ENCODE measurements at regions not wholly inside any gene's neighbourhood (a gene's known extent, or its start where the extent isn't known, plus 50 kb on each side); places are given as distances from the start of the nearest gene placed in this dataset.
A peak's percentile ranks its signal among the peaks of the same experiment; 100 is the strongest.
"Not testable (repeated sequence)": the region's sequence is repeated elsewhere in the genome, so short reads cannot be mapped to it uniquely, and the experiment has no call there.

DNA sequence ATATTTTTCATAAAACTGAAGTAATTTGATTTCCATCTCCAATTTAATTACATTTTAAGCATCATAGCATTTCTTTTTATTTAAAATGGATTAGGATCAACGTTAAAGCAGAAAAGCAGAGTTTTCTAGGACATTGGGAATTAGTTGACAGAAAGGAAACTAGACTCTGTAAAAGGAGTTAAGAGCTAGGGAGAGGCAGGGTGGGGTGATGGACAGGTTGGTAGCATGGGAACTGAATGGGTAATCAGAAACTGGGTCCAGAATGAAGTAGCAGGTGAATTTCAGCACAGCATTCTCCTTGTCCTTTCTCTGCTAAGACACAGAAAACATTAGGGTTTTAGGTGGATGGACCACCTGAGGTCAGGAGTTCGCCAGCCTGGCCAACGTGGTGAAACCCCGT lies 97.6 kb downstream of the ANAPC4 start:
- no peak for DNase-seq (ENCODE audit: low spot score)

DNA sequence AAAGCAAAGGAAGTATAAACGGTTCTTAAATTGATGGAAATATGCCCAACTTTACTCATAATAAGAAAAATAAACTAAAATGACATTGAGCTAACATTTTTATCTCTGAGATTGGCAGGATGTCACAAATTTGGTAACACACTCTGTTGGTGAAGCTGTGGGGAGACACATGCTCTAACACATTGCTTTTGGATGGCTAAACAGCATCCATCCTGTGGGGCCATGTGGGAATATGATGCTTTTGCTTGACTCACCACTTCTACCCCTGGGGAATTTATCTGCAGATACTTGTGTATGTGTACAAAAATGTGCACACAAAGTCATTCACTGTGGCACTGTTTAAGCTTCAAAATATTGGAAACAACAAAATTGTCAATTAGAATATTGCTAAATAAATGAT lies 100.2 kb downstream of the ANAPC4 start:
- no peak for DNase-seq (ENCODE audit: low spot score)

DNA sequence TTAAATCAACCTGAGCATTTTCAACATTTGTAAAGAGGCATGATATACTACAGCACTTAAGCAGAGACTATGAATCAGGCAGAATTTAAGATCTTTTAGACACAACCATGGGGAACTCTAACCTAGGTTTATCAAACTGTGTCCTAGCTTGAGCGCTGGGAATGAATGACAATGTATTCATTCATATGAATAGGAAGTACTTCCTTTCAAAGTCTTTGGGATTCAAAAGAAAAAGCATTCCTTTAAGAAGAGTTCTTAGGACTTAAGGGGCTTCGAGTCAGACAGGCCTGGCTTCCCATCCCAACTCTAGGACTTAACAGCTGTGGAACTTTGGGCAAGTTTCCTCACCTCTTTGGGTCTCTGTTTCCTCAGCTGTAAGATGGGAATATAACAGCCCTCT lies 104.6 kb downstream of the ANAPC4 start:
- DNase-seq (ENCODE audit: low spot score), result no peak

DNA sequence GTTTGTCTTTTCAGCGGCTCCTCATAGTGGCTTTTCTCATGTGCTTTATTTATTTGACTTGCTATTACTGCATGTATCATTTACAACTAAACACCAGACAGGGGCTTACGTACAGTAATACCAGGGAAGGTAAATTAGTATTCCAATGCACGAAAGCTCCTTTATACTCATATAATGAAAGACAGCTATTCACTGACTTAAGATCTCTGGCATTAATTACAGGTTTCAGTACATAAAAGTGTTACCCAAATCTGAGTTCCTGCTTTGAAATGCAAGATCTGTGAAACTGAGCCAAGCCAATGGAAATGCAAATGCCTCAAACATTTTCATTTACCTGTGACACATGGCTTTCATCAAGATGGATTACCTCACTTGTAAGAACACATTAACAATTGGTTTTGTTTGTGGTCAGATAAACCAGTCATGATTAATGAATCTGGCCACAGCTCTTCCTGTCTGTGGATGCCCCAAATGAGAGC lies 107.2 kb downstream of the ANAPC4 start:
- no peak for DNase-seq (ENCODE audit: low spot score)

DNA sequence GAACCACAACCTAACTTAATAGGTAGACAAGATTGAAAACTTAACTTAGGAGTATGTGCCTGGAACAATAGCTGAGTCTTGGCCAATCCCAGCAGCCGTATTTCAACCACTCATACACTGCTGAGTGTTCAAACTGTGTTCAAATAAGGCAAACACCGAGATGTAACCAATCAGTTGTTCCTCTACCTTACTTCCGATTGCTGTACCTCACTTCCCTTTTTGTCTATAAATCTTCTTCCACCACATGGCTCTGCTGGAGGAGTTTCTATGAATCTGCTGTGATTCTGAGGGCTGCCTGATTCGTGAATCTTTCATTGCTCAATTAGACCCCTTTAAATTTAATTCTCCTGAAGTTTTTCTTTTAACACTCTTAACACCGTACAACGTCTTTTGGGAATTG lies 108.0 kb downstream of the ANAPC4 start:
- no peak for DNase-seq (ENCODE audit: low spot score)

DNA sequence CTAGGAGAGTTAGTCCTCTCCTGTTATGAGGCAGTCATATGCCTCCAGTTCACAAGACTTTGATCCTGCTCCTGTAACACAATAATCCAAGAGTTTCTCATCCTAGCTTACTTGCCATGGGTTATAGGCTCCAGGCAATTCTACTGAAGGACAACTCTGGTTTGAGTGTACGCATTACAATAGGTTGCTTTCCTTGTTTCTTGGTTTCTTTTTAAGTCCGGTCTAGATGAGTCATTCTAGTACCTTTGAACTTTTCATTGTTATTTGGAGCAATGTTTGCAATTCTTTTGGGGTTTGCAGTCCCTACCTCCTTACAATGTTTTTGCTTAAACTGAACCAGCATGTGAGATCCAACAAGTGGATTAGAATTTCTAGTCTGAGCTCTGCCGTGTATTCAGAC lies 109.1 kb downstream of the ANAPC4 start:
- no peak for DNase-seq (ENCODE audit: low spot score)

DNA sequence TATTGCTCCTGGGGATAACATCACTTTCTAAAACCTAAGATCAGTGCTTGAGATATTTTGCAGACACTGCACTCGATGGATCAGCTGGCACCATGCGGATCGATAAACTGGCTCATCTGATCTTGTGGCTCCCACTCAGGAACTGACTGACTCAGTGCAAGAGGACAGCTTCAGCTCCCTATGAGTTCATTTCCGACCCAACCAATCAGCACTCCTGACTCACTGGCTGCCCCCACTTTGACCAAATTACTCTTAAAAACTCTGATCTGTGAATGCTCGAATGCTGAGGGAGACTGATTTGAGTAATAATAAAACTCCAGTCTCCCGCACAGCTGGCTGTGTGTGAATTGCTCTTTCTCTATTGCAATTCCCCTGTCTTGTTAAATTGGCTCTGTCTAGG lies 110.1 kb downstream of the ANAPC4 start:
- no peak for DNase-seq (ENCODE audit: low spot score)

DNA sequence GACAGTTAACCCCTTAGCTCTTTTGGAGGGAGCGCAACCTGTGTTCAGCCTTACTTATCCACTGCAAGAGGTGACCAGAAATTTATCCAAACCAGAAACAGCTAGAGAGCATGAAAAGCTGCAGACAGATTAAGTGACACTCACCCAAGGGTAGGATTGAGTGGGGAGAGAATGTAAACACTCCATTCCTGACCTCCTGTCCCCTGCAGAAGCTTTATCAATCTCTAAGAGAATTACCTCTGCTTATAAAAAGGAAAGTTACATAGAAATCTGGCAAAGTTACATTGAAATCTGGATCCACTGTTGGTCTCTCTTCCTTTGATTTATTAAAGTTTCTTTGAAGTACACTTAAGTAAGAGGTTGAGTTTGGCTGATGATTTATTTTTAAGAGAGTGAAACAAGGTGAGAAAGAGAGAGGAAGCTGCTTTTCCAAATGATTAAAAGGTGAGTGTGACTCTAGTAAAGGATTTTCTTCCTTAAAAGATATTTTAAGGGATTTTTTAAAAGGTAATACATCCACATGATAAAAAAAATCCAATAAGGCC lies 112.3 kb downstream of the ANAPC4 start:
- no peak for DNase-seq (ENCODE audit: low spot score)

DNA sequence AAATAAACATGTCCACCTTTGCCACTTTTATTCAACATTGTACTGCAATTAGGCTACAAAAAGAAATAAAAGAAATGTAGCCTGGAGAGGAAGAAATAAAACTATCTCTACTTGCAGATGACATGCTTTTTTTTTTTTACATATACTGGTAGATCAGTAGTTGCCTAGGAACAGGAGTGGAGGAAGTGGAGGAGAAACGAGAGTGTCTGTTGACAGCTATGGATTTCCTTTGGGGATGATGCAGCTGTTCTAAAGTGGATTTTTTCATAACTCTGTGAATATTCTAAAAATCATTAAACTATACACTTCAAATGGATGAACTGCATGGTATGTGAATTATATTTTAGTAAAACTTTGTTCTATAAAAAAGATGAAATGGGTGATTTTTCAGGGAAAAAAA lies 116.4 kb downstream of the ANAPC4 start:
- DNase-seq (ENCODE audit: low spot score), result no peak

DNA sequence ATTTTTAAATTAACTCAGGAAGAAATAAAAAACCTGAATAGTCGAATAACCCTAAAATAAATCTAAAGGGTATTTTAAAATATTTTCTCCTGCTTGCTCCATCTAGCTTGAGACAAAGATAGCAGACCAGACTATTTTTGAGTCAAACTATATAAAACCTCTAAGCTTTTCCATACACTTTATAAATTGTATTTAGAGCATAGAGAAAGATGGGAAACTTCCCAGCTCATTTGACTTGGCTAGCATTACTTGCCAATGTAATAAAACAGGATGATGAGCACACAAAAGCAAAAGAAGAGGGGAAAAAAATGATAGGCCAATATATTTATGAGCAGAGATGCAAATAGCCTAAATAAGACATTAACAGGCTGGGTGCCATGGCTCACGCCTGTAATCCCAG lies 117.1 kb downstream of the ANAPC4 start:
- DNase-seq (ENCODE audit: low spot score), result no peak

DNA sequence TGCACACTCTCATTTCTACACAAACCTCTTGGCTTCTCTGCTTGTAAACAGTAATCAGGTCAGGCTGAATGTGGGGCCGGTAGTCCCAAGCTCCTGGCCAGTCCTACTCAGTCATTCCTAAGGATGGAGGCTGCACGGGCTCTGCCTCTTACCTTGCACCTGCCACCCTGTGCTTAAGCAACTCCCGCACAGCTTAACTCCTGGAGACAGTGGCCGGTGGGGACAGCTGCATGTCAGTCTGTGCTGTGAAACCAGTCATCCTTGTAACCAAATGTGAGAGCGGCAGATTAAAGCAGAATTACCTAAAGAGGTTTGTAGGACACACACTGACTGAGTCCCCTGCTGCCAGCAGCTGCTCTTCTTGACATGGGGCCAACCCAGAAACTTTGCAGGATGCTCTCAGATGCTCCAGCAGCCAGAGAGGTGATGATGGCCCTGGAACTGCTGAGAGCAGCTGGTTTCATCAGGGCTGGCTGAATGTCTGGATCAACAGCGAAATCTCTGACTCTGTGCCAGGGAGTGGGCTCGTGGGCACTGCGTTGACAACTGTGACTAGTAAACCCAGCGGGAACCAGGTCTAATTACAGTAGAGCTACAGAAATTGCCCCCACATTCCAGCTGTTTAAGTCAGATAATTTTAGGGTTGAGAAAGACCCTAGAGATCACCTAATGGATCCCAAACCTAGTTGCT lies 123.7 kb downstream of the ANAPC4 start:
- no peak for DNase-seq (ENCODE audit: low spot score)

DNA sequence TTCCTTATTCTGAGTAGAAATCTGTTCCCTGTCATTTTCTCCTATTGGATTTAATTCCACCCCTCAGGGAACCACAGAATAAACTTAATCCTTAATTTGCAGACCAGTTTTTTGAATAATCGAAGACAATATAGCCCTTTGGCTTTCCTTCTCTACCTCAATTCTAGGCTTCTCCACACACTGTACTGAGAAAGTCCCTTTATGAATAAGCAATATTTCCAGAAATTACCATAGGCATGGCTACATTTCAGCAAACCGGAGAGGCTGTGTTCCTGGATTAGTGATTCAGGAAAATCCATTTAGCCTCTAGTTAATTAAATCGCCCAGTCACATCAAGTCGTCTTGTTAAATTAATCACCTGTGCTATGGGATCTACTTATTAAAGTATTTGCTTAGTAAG lies 125.1 kb downstream of the ANAPC4 start:
- DNase-seq (ENCODE audit: low spot score), result no peak

DNA sequence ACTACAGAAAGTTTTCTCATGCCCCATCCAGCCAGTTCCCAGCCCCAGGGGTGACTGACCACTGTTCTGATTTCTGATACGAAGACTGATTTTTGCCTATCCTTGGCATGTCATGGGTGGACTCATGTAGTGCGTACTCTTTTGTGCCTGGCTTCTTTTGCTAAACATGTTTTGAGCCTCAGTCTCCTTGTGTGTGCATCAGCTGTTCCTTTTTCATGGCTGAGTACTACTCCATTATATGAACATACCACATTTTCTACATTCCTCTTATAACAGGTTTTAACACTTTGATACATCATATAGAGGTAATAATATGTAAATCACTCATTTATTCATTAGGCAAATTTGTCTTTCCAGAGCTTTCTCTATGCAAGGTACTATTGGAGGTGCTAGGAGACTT lies 126.7 kb downstream of the ANAPC4 start:
- no peak for DNase-seq (ENCODE audit: low spot score)

DNA sequence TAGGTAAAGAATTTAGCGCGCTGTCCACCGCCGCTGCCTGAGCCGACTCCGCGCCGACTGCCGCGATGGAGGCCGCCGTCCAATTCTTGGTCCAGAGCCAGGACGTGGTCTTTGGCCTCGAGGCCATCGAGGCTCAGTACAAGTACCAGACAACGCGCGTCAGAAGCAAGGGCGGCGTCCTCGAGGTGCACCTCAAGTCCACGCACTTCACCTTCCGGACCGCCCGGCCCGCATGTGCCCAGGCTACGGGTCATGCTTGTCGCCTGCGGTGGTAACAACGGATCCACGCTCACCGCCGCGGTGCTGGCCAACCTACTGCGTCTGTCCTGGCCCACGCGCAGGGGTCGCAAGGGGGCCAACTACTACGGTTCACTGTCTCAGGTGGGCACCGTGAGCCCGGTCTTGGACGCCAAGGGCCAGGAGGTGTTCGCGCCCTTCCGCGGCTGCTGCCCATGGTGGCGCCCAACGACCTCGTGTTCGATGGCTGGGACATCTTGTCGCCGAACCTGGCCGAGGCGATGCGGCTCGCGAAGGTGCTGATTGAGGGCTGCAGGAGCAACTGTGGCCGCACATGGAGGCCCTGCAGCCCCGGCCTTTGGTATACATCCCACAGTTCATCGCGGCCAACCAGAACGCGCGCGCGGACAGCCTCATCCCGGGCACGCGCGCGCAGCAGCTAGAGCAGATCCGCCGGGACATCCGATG lies 128.0 kb downstream of the ANAPC4 start:
- DNase-seq (ENCODE audit: low spot score), result no peak

DNA sequence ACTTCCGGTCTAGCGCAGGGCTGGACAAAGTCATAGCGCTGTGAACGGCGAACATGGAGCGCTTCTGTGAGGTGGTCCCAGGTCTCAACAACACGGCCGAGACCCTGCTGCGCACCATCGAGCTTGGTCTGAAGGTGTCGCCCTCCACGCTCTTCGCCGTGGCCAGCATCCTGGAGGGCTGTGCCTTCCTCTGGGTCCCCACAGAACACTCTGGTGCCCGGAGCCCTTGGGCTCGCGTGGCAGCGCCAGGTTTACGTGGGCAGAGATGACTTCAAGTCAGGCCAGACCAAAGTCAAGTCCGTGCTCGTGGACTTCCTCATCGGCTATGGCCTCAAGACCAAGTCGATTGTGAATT lies 128.6 kb downstream of the ANAPC4 start:
- no peak for DNase-seq (ENCODE audit: low spot score)

DNA sequence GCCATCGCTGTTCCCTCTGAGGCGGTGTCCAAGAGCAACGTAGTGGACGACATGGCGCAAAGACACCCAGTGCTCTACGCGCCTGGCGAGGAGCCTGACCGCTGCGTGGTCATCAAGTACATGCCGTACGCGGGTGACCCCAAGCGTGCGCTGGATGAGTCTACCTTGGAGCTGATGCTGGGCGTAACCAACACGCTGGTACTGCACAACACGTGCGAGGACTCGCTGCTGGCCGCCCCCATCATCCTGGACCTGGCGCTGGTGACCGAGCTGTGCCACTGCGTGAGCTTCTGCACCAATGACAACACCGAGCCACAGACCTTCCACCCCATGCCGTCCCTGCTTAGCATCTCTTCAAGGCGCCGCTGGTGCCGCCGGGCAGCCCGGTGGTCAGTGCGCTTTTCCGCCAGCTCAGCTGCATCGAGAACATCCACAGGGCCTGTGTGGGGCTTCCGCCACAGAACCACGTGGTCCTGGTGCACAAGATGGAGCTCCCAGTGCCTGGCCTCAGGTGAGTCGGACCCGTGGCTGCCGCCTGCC lies 129.0 kb downstream of the ANAPC4 start:
- DNase-seq (ENCODE audit: low spot score), result no peak

DNA sequence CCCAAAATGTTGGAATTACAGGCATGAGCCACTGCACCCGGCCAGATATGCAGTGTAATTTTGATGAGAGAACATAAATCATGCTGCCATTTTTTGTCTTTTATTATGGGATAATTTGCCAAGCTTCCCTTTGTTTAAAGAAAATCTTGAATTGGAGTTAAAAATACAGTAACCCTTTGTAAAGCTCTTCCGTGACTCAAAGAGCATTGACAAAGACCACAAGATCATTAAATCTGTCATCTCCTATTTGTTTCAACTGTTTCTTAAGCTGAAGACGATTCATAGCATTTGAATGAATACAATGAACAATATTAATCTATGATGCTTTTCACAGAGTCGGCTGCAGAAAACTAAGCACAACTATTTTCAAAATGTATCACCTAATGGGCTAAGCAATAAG lies 132.6 kb downstream of the ANAPC4 start:
- DNase-seq (ENCODE audit: low spot score), result no peak

DNA sequence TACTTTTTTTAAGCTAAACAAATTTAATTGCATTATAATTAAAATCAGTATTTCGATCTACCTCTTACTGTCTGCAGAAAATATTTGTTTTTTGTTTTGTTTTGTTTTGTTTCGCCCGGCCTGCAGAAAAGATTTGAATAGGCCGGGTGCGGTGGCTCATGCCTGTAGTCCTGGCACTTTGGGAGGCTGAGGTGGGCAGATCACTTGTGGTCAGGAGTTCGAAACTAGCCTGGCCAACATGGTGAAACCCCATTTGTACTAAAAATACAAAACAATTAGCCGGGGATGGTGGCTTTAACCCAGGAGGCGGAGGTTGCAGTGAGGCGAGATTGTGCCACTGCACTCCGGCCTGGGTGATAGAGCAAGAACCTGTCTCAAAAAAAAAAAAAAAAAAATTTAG lies 134.8 kb downstream of the ANAPC4 start:
- not testable (repeated sequence) for DNase-seq (ENCODE audit: low spot score)

DNA sequence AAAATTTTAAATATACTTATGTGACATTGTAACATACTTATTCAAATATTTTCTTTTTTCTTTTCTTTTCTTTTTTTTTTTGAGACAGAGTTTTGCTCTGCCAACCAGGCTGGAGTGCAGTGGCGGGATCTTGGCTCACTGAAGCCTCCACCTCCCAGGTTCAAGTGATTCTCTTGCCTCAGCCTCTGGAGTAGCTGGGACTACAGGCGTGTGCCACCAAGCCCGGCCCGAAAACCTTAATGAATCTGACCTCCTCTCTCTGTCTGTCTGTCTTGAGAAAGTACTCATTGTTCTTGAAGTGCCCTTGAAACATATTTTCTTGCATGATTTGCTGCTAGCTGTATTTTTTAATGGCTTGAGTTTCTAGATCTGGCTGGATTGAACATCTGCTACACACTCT lies 136.8 kb downstream of the ANAPC4 start:
- DNase-seq (ENCODE audit: low spot score), result no peak

DNA sequence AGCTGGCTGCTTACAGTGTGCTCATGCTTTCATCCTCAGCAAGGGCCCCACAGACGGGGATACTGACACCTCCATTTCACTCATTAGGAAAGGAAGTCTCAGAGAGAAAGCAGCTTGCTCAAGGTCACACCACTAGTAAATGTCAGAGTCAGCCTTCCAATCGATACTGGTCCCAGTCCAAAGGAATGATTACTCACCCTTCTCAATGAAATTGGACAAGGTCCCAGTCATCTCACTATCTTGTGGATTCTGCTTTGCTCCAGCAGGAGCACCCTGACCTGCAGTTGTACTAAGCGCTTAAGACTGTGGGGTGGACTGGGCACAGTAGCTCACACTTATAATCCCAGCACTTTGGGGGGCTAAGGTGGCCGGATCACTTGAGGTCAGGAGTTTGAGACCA lies 132.2 kb upstream of the SLC34A2 start:
- peak; percentile 81 for DNase-seq (ENCODE audit: low spot score)

DNA sequence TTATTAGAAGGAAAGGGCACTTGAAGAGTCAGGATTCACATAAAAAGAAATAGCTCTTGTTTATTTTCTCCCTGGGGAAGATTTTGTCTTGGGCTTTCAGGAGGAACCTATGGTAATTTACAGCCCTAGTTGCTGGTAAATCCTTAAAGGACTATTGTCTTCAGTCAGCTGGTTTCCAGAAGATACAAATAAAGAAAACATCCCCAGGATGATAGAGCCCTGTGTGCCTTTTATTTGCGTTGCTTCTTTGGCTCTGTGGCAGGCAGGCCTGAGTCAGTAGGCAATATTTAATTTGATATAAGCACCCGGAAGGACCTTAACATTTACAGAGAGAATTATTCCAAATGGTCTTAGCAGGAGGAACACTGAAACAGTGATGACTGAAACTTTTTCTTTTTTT lies 131.0 kb upstream of the SLC34A2 start:
- DNase-seq (ENCODE audit: low spot score), result no peak

DNA sequence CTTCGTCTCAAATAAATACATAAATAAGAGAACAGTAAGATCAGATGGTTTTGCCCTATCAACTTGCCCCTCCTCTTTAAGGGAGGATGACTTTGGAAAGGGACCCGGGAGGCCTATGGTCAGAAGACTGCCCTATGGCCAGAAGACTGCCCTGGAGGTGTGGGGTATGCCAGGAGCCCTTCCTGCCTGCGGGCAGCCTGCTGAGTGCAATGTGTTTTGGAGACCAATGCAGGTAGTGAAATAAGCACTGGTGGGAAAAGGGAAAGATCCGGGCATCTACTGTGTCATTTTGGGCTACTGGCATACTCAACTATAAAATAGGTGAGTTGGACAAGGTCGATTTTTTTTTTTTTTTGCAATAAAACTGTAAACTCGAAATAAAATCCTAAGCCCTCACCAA lies 129.8 kb upstream of the SLC34A2 start:
- DNase-seq (ENCODE audit: low spot score), result no peak

DNA sequence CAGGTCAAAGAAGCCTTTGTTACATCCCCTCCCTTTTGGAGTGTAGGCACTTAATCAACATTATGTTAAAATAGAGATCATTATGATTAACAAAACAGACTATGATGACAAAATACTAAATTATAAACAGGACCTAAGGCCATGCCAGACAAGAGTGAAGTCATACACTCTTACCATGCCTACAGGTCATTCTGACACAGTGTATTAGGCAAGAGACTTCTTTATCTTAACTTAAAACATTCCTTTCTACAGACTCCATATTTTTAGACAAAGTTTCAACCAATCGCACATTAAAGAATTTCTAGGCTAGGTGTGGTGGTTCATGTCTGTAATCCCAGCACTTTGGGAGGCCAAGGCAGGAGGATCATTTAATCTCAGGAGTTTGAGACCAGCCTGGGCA lies 128.6 kb upstream of the SLC34A2 start:
- DNase-seq (ENCODE audit: low spot score), result no peak
